Natural killer cell (primary cell): ENCODE measurements at regions not wholly inside any gene's neighbourhood (a gene's known extent, or its start where the extent isn't known, plus 50 kb on each side); places are given as distances from the start of the nearest gene placed in this dataset.

Experiments
- ATAC-seq, 3 donors: fragments of 150-1000 bp in 2 of 3; fragments of 200-7000 bp in 1 of 3; cut with Tn5 transposase; 1 replicate in 1 of 3; 2 replicates in 2 of 3; pipeline ENCODE4 v1.10.0; 2021; ENCODE audit warnings: mild to moderate bottlenecking in 2 of 3, moderate library complexity in 2 of 3
- DNase-seq, 2 donors: peaks; one replicate each; pipeline versions ENCODE4 v3.0.0 to v3.0.0-alpha.2; 2013 to 2021; ENCODE audit warnings: mixed read lengths in 1 of 2
- H3K27ac ChIP-seq: one replicate; pipeline ENCODE4 v1.5.1; 2013; ENCODE audit warnings: mild to moderate bottlenecking, low read length
- H3K27me3 ChIP-seq: one replicate; pipeline ENCODE4 v1.6.1; 2013; ENCODE audit warnings: low read length; ENCODE audit not compliant: control insufficient read depth, insufficient read depth
- H3K36me3 ChIP-seq: one replicate; pipeline ENCODE4 v1.6.1; 2013; ENCODE audit warnings: low read length; ENCODE audit not compliant: control insufficient read depth, insufficient read depth
- H3K4me1 ChIP-seq: one replicate; pipeline ENCODE4 v1.6.1; 2013; ENCODE audit warnings: low read length; ENCODE audit not compliant: control insufficient read depth, insufficient read depth
- H3K4me3 ChIP-seq: one replicate; pipeline ENCODE4 v1.5.1; 2013; ENCODE audit warnings: low read length
- H3K9me3 ChIP-seq: one replicate; pipeline ENCODE4 v1.6.1; 2013; ENCODE audit warnings: low read length; ENCODE audit not compliant: control insufficient read depth, insufficient read depth
- H3K27ac Mint-ChIP-seq, 2 donors: one replicate each; pipeline ENCODE4 v1.8.0; 2022; ENCODE audit warnings: mild to moderate bottlenecking in 2 of 2, mixed read lengths in 2 of 2, moderate library complexity in 1 of 2
- H3K27me3 Mint-ChIP-seq, 2 donors: one replicate each; pipeline ENCODE4 v1.8.0; 2022; ENCODE audit warnings: low read depth in 2 of 2, mixed read lengths in 2 of 2
- H3K36me3 Mint-ChIP-seq: one replicate; pipeline ENCODE4 v1.8.0; 2022; ENCODE audit warnings: mixed read lengths
- H3K4me1 Mint-ChIP-seq, 2 donors: one replicate each; pipeline ENCODE4 v1.8.0; 2022; ENCODE audit warnings: mixed read lengths in 2 of 2
- H3K4me3 Mint-ChIP-seq: one replicate; pipeline ENCODE4 v1.8.0; 2022; ENCODE audit warnings: mild to moderate bottlenecking, moderate library complexity, mixed read lengths
- H3K9me3 Mint-ChIP-seq, 2 donors: one replicate each; pipeline ENCODE4 v1.8.0; 2022; ENCODE audit warnings: mixed read lengths in 2 of 2
- CTCF ChIP-seq: fragments of 200-600 bp; IDR thresholded peaks from one replicate; pipeline ENCODE4 v1.8.0; 2022; ENCODE audit warnings: antibody characterized with exemption
- WGBS: methylation state at CpG from one replicate; pipeline ENCODE4 v1.1.7; 2013; ENCODE audit warnings: missing lambda C conversion rate; ENCODE audit not compliant: insufficient coverage; 5-methylcytosine and 5-hydroxymethylcytosine counted together
- intact Hi-C: fragments of 100-400 bp; cut with micrococcal nuclease; formaldehyde crosslinking; loops from one replicate; pipeline ENCODE4 v1.14.2; 2022

GRCh38 chr20:23186808-23187207 is 100.7 kb upstream of the CD93 start:
- H3K27me3 Mint-ChIP-seq = no peaks in the 10 kb centered on the region
- no peaks in the 10 kb centered on the region for H3K36me3 Mint-ChIP-seq
- 77% methylated on average over 5 of the region's 5 CpGs for WGBS
- H3K27ac ChIP-seq = no peak overlapping the region
- H3K9me3 Mint-ChIP-seq = no peaks in the 10 kb centered on the region
- ATAC-seq (no peak), DNase-seq (no peak)
- no peaks in the 10 kb centered on the region for H3K4me1 ChIP-seq
- intact Hi-C loops = no loop called here
- no peaks in the 10 kb centered on the region for H3K4me1 Mint-ChIP-seq
- H3K4me3 ChIP-seq = no peak overlapping the region
- TF ChIP-seq CTCF = no peak
- H3K27ac Mint-ChIP-seq = no peak overlapping the region
- H3K9me3 ChIP-seq = no peaks in the 10 kb centered on the region
- H3K27me3 ChIP-seq = no peaks in the 10 kb centered on the region
- H3K4me3 Mint-ChIP-seq = no peak overlapping the region
- no peaks in the 10 kb centered on the region for H3K36me3 ChIP-seq

GRCh38 chr20:23180451-23180921 is 94.4 kb upstream of the CD93 start:
- Histone ChIP-seq H3K4me3 (no peak overlapping the region), H3K9me3 (no peaks in the 10 kb centered on the region), H3K4me1 (no peaks in the 10 kb centered on the region), H3K27ac (no peak overlapping the region), H3K36me3 (no peaks in the 10 kb centered on the region), H3K27me3 (no peaks in the 10 kb centered on the region)
- DNase-seq (no peak), ATAC-seq (no peak)
- no peaks in the 10 kb centered on the region for H3K9me3 Mint-ChIP-seq
- 90% methylated on average over 9 of the region's 9 CpGs for WGBS
- no peak for TF ChIP-seq CTCF
- no peak overlapping the region for H3K4me3 Mint-ChIP-seq
- intact Hi-C loops = no loop called here
- no peaks in the 10 kb centered on the region for H3K36me3 Mint-ChIP-seq
- peaks cover 2 to 14% of the 10 kb centered on the region in 2 donors for H3K27me3 Mint-ChIP-seq
- no peak overlapping the region for H3K27ac Mint-ChIP-seq
- H3K4me1 Mint-ChIP-seq = no peaks in the 10 kb centered on the region

DNA sequence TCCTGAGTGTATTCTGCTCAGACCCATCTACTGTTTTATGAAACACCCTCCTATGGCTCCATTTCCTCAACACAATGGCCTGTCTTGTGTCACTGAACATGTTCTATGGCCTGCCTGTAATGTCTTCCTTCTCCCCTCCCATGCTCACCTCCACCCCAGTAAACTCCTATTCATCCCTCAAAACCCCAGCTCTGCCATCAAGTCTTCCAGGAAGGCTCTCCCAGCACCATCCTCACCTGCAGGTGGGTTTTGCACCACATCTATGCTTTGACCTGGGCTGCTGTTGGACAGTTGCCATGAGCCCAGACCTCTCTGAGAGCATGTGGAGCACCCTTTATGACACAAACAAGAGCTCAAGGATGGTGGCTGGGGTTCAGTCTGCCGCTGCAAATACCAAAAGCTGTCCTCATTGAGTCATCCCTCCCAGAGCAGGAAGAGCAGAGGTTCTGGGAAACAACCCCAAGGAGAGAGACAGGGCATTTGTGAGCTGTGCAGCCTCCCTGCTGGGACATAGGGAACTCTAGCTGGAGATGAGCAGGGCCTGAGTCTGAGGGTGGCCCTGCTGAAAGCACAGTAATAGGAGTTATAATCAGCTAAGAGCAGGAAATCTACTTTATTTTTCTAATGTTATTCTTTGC is 93.8 kb upstream of the CD93 start:
- no peak overlapping the region for H3K4me3 ChIP-seq
- H3K4me1 ChIP-seq = no peaks in the 10 kb centered on the region
- no peaks in the 10 kb centered on the region for H3K9me3 ChIP-seq
- no peak overlapping the region for H3K27ac Mint-ChIP-seq
- H3K4me3 Mint-ChIP-seq = no peak overlapping the region
- no peaks in the 10 kb centered on the region for H3K4me1 Mint-ChIP-seq
- 70% methylated on average over 1 of the region's 1 CpG for WGBS
- no peaks in the 10 kb centered on the region for H3K36me3 Mint-ChIP-seq
- DNase-seq = no peak
- TF ChIP-seq CTCF = no peak
- H3K27me3 Mint-ChIP-seq = peaks cover 6 to 19% of the 10 kb centered on the region in 2 donors
- H3K36me3 ChIP-seq = no peaks in the 10 kb centered on the region
- no peak overlapping the region for H3K27ac ChIP-seq
- no peaks in the 10 kb centered on the region for H3K9me3 Mint-ChIP-seq
- ATAC-seq = no peak
- intact Hi-C loops = no loop called here
- no peaks in the 10 kb centered on the region for H3K27me3 ChIP-seq

- intact Hi-C loops = no loop called here
- peak in 1 of 3 donors; percentile 27 for ATAC-seq
- Histone ChIP-seq H3K4me1 (no peaks in the 10 kb centered on the region), H3K36me3 (no peaks in the 10 kb centered on the region), H3K4me3 (no peak overlapping the region), H3K27ac (no peak overlapping the region), H3K27me3 (no peaks in the 10 kb centered on the region), H3K9me3 (no peaks in the 10 kb centered on the region)
- 15% methylated on average over 3 of the region's 3 CpGs for WGBS
- Mint-ChIP-seq H3K27ac (no peak overlapping the region), H3K4me1 (no peaks in the 10 kb centered on the region), H3K27me3 (peaks cover 9 to 28% of the 10 kb centered on the region in 2 donors), H3K36me3 (no peaks in the 10 kb centered on the region), H3K4me3 (no peak overlapping the region), H3K9me3 (no peaks in the 10 kb centered on the region)
- DNase-seq = no peak
- TF ChIP-seq CTCF = no peak
These were observed 92.7 kb upstream of the CD93 start for GRCh38 chr20:23178806-23179205.
